ENCODE measurements at regions not wholly inside any gene's neighbourhood (a gene's known extent, or its start where the extent isn't known, plus 50 kb on each side); places are given as distances from the start of the nearest gene placed in this dataset.

GRCh38 chr3:124092811-124093210 lies 100.9 kb upstream of the ROPN1 start:
- DNase-seq: no peak

DNA sequence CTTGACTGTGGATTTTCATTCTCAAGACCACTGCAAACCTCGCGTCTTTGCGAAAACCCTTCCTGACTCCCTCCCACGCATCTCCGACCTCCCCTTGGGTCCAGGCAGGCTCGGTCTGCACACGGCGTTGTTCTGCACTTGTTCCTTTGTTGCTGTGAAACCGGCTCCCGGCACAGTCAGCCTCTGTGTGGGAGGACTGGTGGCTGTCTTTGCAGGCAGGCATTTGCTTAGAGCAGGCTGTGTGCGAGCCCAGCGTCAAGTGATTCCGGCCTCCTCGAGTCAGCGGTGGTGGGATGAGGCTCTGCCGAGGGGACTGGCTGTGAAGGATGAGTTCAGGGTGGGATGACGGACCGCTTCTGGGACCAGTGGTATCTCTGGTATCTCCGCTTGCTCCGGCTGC lies 102.6 kb upstream of the ROPN1 start:
- DNase-seq: no peak

GRCh38 chr3:124097362-124098131 lies 105.6 kb upstream of the ROPN1 start:
- DNase-seq: no peak

DNA sequence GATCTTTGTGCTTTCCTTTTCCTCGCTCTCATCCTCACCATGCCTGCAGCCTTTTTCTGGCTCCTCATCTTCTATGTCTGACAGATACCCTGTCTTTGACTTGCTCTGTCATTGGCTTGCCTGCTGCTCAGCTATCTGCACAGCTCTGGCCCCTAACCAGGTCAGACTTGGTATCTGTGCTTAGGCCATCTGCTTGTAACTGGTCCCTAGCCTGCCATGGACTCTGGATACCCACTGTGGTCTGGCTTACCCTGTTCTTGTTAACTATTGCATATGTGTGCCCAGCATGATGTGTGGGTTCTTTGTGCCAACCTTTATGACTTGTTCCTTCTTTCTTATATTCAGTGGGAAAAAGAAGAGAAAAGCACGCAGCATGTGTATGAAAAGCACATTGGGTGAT lies 109.7 kb upstream of the ROPN1 start:
- no peak for DNase-seq

DNA sequence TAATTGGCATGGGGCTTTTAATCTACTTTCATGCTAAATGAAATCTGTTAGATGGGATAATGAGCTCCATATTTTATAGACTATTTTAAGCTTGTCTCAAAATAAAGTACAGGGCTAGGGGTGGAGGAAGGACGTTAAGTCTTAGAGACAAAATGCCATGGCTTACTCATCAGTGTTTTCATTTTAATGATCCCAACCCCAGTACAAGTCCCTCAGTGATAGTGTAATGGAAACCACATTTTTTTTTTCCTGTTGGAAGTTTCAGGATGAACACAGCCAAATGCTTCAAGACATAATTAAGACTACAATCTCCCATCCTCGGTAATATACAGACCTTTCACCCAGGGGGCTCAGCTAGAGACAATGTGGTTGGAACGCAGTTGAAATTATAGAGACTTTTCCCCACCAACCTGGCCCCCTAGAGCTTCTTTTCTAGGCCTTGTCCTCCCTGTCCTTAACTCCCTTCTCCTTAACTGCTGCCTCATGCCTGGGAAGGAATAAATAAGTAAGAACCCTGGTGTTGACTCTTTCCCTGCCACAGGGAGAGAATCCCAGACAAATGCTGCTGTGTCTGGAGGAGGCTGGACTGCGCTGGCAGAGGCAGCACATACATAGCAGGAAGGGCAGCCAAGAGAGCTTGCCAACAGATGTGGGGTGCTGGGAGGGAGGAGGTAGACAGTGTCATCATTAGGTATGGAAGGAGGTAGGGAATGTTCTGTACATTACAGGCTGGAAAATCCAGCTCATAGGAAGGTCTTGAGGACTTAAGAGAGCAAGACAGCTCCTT lies 115.4 kb upstream of the ROPN1 start:
- no peak for DNase-seq

DNA sequence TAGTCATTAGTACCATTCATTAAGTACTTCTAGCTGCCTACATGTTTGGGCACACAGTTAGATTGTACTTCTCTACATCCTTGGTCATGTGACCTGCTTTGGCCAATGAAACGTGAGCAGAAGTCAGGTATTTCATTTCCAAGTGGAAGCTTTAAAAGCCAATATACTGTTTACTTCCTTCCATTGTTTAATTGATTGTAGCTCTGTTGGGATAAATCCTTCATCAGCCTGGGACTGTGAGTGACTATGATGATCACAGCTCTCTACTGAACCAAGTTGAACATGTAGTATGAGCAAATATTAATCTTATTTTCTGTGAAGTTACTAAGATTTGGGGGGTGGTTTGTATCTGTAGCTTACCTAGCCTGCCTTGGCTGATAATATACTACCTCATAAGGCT lies 116.5 kb upstream of the ROPN1 start:
- no peak for DNase-seq

DNA sequence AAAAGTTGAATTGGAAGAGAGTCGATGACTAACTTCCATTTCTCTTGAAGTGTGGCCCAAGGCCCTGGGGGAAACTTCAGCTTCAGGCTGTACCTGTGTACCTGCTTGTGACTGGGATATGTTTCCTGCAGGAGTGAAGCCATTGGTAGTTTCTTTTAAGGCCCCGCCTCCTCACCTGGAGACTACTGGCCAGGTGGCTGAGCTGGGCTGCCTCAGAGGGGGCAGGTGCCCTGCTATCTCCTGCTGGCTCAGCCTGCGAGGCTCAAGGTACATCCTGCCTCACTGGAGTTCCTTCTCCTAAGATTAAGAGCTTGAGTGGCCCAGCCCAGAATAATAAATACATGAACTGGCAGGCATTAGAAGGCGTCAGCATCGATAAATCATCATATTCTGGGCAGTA lies 121.6 kb upstream of the ROPN1 start:
- no peak for DNase-seq

- DNase-seq: peak; percentile 2
These were observed 123.4 kb upstream of the ROPN1 start for GRCh38 chr3:124115279-124115678.

DNA sequence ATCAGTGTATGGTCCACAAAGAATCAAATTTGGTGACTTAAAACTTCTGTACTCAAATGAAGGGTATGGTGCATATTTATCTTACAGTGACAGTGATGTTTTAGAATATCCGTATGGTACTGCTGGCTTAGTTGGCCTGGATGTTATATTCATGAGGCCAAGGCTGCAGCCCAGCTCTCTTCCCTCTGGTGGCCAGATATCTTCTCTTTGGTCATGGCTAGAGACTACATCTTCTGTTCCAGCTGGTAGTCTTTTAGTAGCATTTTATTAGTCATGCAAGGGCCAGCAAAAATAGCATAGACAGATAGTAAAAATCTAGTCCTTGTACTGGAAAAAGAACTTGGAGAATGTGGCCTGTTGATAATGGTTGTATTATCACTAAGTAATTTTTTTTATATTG lies 124.0 kb upstream of the ROPN1 start:
- no peak for DNase-seq

GRCh38 chr3:124116906-124117305 lies 125.0 kb upstream of the ROPN1 start:
- no peak for DNase-seq

- DNase-seq: no peak
These were observed 125.6 kb upstream of the ROPN1 start for GRCh38 chr3:124117486-124117885.

DNA sequence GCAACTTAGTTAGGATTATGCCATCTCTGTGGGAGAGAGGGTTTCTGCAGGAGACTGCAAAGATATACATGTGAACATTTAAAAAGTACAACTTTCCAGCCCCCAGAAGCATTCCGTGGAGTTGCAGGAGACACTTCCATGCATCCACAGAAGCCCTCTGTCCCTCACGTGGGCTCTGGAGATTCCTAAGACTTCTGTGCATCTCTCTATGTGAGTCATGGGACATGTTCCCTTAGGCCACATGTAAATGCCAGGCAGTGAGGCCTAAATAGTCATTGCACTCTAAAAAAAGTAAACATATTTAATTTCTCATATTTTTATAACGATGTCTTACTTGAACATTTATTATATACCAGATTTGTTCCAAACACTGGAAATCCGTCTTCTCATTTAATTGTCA lies 126.5 kb upstream of the ROPN1 start:
- DNase-seq: no peak

DNA sequence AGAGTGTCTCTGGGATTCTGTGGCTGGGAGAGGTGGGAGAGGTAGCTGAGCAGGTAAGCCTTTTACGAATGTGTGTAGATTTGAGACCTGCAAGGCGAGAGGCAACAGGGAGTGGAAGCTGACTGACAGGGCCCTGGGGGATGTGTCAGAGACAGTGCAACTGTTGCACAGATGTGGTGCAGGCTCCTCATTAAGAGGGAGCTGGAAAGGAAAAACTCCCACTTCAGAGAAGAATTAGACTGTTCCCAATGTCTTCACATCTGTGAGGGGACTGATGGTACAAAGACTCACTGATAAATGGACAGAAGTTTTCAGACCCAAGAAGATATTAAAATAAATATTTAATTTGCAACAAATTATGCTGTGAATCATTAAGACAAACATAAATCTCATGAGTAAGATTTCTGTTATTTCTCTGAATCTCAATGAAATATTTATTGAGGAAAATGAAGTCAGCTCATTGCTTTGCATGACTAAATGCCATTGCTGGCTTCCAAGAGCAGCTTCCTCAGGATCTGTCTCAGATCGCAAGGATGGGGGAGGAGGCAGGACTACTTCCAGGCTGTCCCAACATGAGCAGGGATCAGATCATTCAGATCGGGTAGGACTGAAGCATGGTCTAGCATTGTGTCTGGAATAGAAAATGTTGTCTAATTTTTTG lies 127.3 kb upstream of the ROPN1 start:
- no peak for DNase-seq

- peak; percentile 3 for DNase-seq
These were observed 129.7 kb upstream of the ROPN1 start for GRCh38 chr3:124121379-124122312.

DNA sequence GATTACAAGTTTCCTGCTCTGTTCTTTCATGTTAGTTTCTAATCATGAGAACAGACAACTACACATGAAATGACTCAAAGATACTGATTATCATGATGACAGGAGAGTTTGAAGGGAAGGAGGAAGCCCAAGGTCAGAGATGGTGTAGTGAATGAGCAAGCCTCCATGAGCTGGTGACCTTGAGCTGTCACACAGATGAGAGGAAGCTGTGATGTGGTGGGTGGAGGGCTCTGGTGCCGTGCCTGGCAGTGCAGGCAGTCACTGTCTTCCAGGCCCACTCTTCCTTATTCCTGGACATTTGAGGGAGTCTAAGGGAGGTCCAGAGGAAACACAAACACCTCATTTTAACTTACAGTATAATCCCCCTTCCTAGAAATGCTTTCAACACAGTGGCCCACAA lies 133.4 kb upstream of the ROPN1 start:
- no peak for DNase-seq

- no peak for DNase-seq
These were observed 134.6 kb upstream of the ROPN1 start for GRCh38 chr3:124126436-124127023.

- no peak for DNase-seq
These were observed 139.2 kb upstream of the ROPN1 start for GRCh38 chr3:124131158-124131557.

DNA sequence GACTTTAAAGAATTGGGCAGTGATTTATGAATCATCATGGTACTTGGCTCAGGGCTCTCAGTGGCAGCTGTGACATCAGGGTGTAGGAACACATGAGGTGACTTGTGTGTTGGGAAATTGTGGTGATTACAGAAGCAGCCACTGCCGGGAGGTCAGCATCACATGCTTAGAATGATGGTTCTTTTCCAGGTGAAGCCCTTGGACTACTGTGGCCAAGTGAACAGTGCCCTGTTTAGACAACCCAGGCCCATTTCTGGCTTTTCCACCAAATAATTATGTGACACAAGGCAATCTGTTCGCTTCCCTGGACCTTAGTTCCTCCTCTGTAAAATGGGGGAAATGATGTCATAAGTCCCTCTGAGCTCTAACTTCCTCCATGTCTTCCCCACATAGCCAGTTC lies 139.7 kb upstream of the ROPN1 start:
- peak; percentile 17 for DNase-seq

DNA sequence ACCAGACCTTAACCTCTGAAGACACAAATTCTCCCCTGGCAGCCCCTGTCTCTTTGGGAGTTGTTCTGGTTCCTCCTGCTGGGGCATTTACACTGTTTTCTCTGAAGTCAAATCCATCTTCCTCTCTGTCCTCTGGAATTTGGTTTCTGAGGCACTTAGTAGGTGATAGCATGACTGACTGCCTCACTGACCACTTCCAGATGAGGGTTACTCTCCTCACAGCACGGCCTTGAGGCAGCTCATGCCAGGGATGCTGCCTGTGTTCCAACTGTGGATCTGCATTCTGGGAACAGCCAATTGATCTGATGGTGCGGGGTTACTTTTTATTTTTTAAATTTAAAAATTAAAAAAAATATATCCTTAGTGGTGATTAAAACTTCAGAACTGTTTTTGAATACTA lies 140.9 kb upstream of the ROPN1 start:
- DNase-seq: no peak

DNA sequence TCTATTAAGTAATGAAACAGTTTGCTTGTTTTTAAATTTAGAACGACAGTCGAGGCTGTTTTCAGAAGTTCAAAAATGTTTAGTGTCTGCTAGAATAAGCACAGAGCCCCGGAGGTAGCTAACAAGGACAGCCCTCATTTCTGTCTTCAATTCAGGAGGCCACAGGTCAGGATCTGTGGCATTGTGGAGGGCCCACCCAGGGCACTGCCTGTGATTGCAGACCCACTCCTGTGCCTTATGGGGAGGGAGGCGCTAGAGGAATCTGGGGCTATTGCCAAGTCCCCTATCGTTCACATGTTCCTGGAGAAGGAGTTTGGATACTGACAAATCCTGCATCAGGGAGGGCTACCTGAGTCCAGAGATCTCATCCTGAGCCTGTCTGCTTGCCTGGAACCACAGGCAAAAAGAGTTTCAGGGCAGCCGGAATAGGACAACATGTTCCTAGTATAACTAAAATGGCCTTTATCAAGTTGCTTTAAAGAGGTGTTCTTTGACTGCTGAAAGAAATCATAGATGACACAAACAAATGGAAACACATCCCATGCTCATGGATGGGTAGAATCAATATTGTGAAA lies 141.5 kb upstream of the ROPN1 start:
- no peak for DNase-seq

DNA sequence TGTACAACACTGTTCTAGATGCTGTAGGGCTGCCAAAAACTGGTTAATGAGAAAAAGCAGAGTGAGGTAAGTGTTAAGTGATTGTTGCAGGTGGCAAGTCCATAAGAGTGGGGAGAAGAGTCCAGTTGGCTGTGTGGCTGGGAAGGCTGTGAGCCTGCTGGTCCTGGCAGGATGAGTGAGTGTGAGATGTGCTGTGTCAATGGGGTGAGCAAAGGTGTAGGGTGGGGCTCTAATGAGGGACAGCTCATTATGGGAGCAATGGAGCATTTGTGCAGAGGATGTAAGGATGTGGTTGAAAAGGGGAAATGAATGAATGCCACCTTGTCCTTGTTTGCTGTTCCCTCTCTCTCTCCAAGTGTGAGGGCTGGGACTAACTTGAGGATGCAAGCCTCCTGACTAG lies 145.3 kb upstream of the ROPN1 start:
- no peak for DNase-seq

GRCh38 chr3:124138148-124138547 lies 146.2 kb upstream of the ROPN1 start:
- DNase-seq: no peak
